IMR-90 (cell line): ENCODE measurements at regions not wholly inside any gene's neighbourhood (a gene's known extent, or its start where the extent isn't known, plus 50 kb on each side); places are given as distances from the start of the nearest gene placed in this dataset.

Source experiments
- CEBPB ChIP-seq: IDR thresholded peaks from 2 replicates; pipeline ENCODE4 v1.6.1; 2012; ENCODE audit warnings: low read depth, low read length, improper control_type of control experiment
- CHD1 ChIP-seq: IDR thresholded peaks from 2 replicates; pipeline ENCODE4 v1.6.1; 2012; ENCODE audit warnings: low read depth, low read length, improper control_type of control experiment
- CTCF ChIP-seq: conservative IDR thresholded peaks from 2 replicates; pipeline ENCODE4 v1.5.1; 2012; ENCODE audit warnings: mild to moderate bottlenecking, low read depth, low read length, improper control_type of control experiment
- POLR2A ChIP-seq: IDR thresholded peaks from 2 replicates; pipeline ENCODE4 v1.6.1; 2012; ENCODE audit warnings: mild to moderate bottlenecking, low read depth, low read length

GRCh38 chr9:89998633-89999032 lies 393.8 kb downstream of the GADD45G start:
- TF ChIP-seq CTCF (no peak), CEBPB (no peak), CHD1 (no peak), POLR2A (no peak)
